RWPE2 (cell line): ENCODE measurements at regions not wholly inside any gene's neighbourhood (a gene's known extent, or its start where the extent isn't known, plus 50 kb on each side); places are given as distances from the start of the nearest gene placed in this dataset.

ENCODE experiments used
- ATAC-seq: fragments of 200-7000 bp; cut with Tn5 transposase; 3 replicates; pipeline ENCODE4 v1.9.1; 2021; ENCODE audit warnings: low read depth
- DNase-seq: peaks from one replicate; pipeline ENCODE4 v3.0.0-alpha.2; 2020; ENCODE audit warnings: low spot score
- H3K27ac ChIP-seq: fragments of 450-650 bp; 2 replicates; pipeline ENCODE4 v1.5.1; 2017; ENCODE audit warnings: mild to moderate bottlenecking; ENCODE audit not compliant: poor library complexity, severe bottlenecking
- H3K27me3 ChIP-seq: fragments of 250-450 bp; sonication (Bioruptor Pico); 2 replicates; pipeline ENCODE4 v1.5.1; 2021; ENCODE audit warnings: mild to moderate bottlenecking, moderate library complexity; ENCODE audit not compliant: insufficient read depth, poor library complexity, severe bottlenecking
- H3K36me3 ChIP-seq: fragments of 250-450 bp; sonication (Bioruptor Pico); 2 replicates; pipeline ENCODE4 v1.5.1; 2020; ENCODE audit warnings: low read depth, mild to moderate bottlenecking, moderate library complexity
- H3K4me1 ChIP-seq: fragments of 250-450 bp; sonication (Bioruptor Pico); 2 replicates; pipeline ENCODE4 v1.5.1; 2021; ENCODE audit warnings: mild to moderate bottlenecking, moderate library complexity; ENCODE audit not compliant: insufficient read depth, poor library complexity, severe bottlenecking
- H3K4me3 ChIP-seq: fragments of 250-450 bp; sonication (Bioruptor Pico); 2 replicates; pipeline ENCODE4 v1.5.1; 2021; ENCODE audit warnings: mild to moderate bottlenecking, moderate library complexity; ENCODE audit not compliant: severe bottlenecking
- H3K9me3 ChIP-seq: fragments of 250-450 bp; sonication (Bioruptor Pico); 2 replicates; pipeline ENCODE4 v1.5.1; 2021; ENCODE audit warnings: mild to moderate bottlenecking, moderate library complexity; ENCODE audit not compliant: severe bottlenecking
- TF ChIP-seq, protein P1 (sequence below): fragments of 450-650 bp; IDR thresholded peaks from one replicate; pipeline ENCODE4 v1.5.1; 2017; ENCODE audit warnings: mild to moderate bottlenecking, moderate library complexity; ENCODE audit not compliant: poor library complexity, severe bottlenecking

DNA sequence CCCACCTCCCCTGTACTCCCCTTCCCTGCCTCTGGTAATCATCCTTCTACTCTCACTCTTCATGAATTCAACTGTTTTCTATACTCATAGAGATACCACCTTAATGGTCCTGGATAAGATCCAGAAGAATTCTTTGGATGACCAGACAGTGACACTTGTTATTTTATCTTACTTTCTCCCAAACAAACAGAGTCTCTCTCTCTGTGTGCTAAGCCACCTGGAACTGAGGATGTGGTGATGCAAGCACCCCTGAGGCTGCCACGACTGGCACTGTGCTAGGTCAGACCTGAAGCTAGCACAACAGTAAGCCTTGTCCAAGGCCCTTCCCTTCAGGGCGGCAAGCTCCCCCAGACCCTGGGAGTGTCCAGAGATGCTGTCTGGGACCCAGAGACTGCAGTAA lies 250.2 kb downstream of the C12orf50 start:
- ATAC-seq, result peak; percentile 80

DNA sequence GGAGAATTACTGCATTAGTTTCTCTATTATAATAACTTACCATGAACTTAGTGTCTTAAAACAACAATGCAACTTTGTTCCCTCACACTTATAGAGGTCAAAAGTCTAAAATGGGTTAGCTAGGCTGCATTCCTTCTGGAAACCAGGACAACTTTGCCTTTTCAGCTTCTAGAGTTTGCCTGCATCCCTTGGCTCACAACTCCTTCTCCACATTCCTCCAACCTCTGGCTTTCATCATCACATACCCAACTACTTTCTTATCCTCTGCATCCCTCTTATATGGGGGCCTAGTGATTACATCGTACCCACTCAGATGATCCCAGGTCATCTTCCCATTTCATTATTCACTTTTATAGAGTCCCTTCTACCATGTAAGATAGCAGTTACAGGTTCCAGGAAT lies 251.1 kb downstream of the C12orf50 start:
- no peaks in the 10 kb centered on the region for H3K9me3 ChIP-seq
- no peak for ATAC-seq
- DNase-seq, result no peak

More for the DNA sequence above, 250.2 kb downstream of the C12orf50 start:
- H3K36me3 ChIP-seq, result no peaks in the 10 kb centered on the region
- H3K27me3 ChIP-seq, result no peaks in the 10 kb centered on the region
- no peaks in the 10 kb centered on the region for H3K9me3 ChIP-seq
- no peak overlapping the region for H3K4me3 ChIP-seq
- H3K27ac ChIP-seq, result peak overlapping the region; percentile 60
- TF ChIP-seq, protein P1, sequence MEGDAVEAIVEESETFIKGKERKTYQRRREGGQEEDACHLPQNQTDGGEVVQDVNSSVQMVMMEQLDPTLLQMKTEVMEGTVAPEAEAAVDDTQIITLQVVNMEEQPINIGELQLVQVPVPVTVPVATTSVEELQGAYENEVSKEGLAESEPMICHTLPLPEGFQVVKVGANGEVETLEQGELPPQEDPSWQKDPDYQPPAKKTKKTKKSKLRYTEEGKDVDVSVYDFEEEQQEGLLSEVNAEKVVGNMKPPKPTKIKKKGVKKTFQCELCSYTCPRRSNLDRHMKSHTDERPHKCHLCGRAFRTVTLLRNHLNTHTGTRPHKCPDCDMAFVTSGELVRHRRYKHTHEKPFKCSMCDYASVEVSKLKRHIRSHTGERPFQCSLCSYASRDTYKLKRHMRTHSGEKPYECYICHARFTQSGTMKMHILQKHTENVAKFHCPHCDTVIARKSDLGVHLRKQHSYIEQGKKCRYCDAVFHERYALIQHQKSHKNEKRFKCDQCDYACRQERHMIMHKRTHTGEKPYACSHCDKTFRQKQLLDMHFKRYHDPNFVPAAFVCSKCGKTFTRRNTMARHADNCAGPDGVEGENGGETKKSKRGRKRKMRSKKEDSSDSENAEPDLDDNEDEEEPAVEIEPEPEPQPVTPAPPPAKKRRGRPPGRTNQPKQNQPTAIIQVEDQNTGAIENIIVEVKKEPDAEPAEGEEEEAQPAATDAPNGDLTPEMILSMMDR, result no peak
- DNase-seq, result no peak
- H3K4me1 ChIP-seq, result no peaks in the 10 kb centered on the region

DNA sequence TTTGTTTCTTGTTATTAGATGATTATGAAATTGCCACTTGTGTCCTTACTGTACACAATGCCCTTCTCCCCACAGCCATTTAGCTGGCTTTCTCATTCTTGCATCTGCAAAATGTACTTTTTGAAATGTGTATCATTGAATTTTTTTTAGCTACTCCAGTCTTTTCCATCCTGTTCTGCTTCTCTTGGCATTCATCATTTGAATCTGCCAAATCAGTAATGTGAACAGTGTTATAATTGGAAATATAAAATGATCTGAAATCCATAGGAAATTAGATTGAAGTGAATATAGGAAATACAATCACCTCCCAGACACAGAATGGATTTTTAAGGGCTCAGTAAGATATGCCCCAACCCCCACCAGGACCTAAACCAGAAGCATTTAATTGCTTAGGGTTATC lies 253.4 kb downstream of the C12orf50 start:
- Histone ChIP-seq H3K27ac (no peak overlapping the region), H3K9me3 (no peaks in the 10 kb centered on the region), H3K4me3 (no peak overlapping the region), H3K36me3 (no peaks in the 10 kb centered on the region), H3K4me1 (no peaks in the 10 kb centered on the region), H3K27me3 (no peaks in the 10 kb centered on the region)
- TF ChIP-seq, protein P1, result no peak
- DNase-seq (no peak), ATAC-seq (no peak)

More for the DNA sequence above, 251.1 kb downstream of the C12orf50 start:
- Histone ChIP-seq H3K4me3 (no peak overlapping the region), H3K27ac (no peak overlapping the region), H3K4me1 (no peaks in the 10 kb centered on the region), H3K36me3 (no peaks in the 10 kb centered on the region), H3K27me3 (no peaks in the 10 kb centered on the region)
- TF ChIP-seq, protein P1, result no peak

DNA sequence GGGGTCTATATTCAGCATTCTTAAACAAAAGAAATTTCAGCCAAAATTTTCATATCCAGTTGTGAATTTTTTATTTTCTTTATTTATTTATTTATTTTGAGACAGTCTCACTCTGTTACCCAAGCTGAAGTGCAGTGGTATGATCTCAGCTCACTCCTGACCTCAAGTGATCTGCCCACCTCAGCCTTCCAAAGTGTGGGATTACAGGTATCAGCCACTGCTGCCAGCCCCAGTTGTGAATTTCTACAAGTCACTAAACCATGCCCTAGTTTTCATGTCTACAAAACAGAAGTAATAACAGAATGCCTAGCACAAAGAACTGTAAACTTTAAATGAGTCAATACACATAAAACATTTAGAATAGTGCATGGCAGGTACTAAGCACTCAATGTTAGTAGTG lies 254.2 kb downstream of the C12orf50 start:
- TF ChIP-seq, protein P1, result no peak
- H3K36me3 ChIP-seq, result no peaks in the 10 kb centered on the region
- no peaks in the 10 kb centered on the region for H3K9me3 ChIP-seq
- no peaks in the 10 kb centered on the region for H3K27me3 ChIP-seq
- ATAC-seq (no peak), DNase-seq (no peak)
- no peak overlapping the region for H3K4me3 ChIP-seq
- no peaks in the 10 kb centered on the region for H3K4me1 ChIP-seq
- no peak overlapping the region for H3K27ac ChIP-seq

DNA sequence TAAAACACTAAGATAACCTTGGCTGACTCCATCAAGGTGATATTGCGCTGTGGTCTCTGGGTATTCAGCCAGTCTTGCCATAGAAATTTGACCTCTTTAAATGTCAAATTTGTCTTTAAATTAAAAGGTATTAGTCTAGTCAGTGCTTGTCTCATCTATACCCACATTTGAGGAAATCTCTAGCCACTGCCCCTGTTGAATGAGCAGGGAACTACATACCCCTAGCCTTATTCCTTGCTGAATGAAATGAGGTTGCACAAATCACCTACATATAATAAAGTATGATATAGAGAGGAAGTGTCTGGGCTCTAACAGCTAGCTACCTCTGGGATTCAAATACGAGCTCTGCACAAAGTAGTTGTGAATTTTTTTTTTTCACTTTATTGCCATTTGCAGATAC lies 256.8 kb downstream of the C12orf50 start:
- DNase-seq (no peak), ATAC-seq (no peak)
- Histone ChIP-seq H3K36me3 (no peaks in the 10 kb centered on the region), H3K4me1 (no peaks in the 10 kb centered on the region), H3K4me3 (no peak overlapping the region), H3K27ac (no peak overlapping the region), H3K27me3 (no peaks in the 10 kb centered on the region), H3K9me3 (no peaks in the 10 kb centered on the region)
- TF ChIP-seq, protein P1, result no peak
